Glutamatergic neuron (in vitro differentiated cells): ENCODE measurements at regions not wholly inside any gene's neighbourhood (a gene's known extent, or its start where the extent isn't known, plus 50 kb on each side); places are given as distances from the start of the nearest gene placed in this dataset.

Source experiments
- DNase-seq: peaks from one replicate; pipeline ENCODE4 v3.0.0; 2022
- H3K27ac Mint-ChIP-seq: one replicate; pipeline ENCODE4 v1.8.0; 2020; ENCODE audit warnings: mild to moderate bottlenecking, mixed read lengths, inconsistent platforms; ENCODE audit not compliant: unreplicated experiment
- H3K27me3 Mint-ChIP-seq: one replicate; pipeline ENCODE4 v1.8.0; 2020; ENCODE audit warnings: mild to moderate bottlenecking, moderate library complexity, mixed read lengths, inconsistent platforms; ENCODE audit not compliant: unreplicated experiment
- H3K36me3 Mint-ChIP-seq: one replicate; pipeline ENCODE4 v1.8.0; 2020; ENCODE audit warnings: mild to moderate bottlenecking, mixed read lengths, inconsistent platforms; ENCODE audit not compliant: unreplicated experiment
- H3K4me1 Mint-ChIP-seq: one replicate; pipeline ENCODE4 v1.8.0; 2020; ENCODE audit warnings: mild to moderate bottlenecking, low read depth, mixed read lengths, inconsistent platforms; ENCODE audit not compliant: unreplicated experiment
- H3K4me3 Mint-ChIP-seq: one replicate; pipeline ENCODE4 v1.8.0; 2020; ENCODE audit warnings: mild to moderate bottlenecking, mixed read lengths, inconsistent platforms; ENCODE audit not compliant: unreplicated experiment
- H3K9me3 Mint-ChIP-seq: one replicate; pipeline ENCODE4 v1.8.0; 2020; ENCODE audit warnings: mild to moderate bottlenecking, moderate library complexity, mixed read lengths, inconsistent platforms; ENCODE audit not compliant: unreplicated experiment
- TF ChIP-seq, protein P1 (sequence below): fragments of 200-600 bp; sonication (generic); IDR thresholded peaks from one replicate; pipeline ENCODE4 v1.5.0; 2021; ENCODE audit not compliant: partially characterized antibody, unreplicated experiment

- Mint-ChIP-seq H3K36me3 (peaks cover 12% of the 10 kb centered on the region), H3K4me1 (no peaks in the 10 kb centered on the region), H3K27me3 (no peaks in the 10 kb centered on the region), H3K9me3 (peaks cover 2% of the 10 kb centered on the region), H3K27ac (no peak overlapping the region), H3K4me3 (no peak overlapping the region)
- TF ChIP-seq, protein P1, sequence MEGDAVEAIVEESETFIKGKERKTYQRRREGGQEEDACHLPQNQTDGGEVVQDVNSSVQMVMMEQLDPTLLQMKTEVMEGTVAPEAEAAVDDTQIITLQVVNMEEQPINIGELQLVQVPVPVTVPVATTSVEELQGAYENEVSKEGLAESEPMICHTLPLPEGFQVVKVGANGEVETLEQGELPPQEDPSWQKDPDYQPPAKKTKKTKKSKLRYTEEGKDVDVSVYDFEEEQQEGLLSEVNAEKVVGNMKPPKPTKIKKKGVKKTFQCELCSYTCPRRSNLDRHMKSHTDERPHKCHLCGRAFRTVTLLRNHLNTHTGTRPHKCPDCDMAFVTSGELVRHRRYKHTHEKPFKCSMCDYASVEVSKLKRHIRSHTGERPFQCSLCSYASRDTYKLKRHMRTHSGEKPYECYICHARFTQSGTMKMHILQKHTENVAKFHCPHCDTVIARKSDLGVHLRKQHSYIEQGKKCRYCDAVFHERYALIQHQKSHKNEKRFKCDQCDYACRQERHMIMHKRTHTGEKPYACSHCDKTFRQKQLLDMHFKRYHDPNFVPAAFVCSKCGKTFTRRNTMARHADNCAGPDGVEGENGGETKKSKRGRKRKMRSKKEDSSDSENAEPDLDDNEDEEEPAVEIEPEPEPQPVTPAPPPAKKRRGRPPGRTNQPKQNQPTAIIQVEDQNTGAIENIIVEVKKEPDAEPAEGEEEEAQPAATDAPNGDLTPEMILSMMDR, result no peak
- DNase-seq, result no peak
These were observed 738.1 kb downstream of the ADGRL2 start for GRCh38 chr1:82538876-82539275.

- H3K4me3 Mint-ChIP-seq, result no peak overlapping the region
- H3K4me1 Mint-ChIP-seq, result no peaks in the 10 kb centered on the region
- H3K27ac Mint-ChIP-seq, result no peak overlapping the region
- no peaks in the 10 kb centered on the region for H3K27me3 Mint-ChIP-seq
- peaks cover 2% of the 10 kb centered on the region for H3K9me3 Mint-ChIP-seq
- TF ChIP-seq, protein P1, result no peak
- H3K36me3 Mint-ChIP-seq, result peaks cover 10% of the 10 kb centered on the region
- DNase-seq, result no peak
These were observed 734.3 kb downstream of the ADGRL2 start for GRCh38 chr1:82534996-82535395.

DNA sequence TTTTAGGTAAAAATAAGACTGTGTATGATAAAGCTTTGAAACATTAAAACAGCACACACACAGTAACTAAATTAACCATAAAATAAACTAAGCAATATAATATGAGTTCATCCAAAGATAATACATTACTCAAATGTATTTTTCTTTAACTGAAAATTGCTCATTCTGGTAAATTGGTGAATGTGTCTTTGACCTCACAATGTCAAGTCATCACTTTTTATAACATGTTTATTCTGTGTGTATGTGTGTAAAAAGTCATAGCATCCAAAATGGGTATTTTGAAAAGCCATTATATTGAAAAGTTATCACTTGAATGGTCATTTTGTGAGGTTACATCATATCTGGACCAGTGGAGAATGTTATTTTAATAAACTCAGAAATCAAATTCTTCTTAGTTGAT is 724.6 kb downstream of the ADGRL2 start:
- H3K36me3 Mint-ChIP-seq, result no peaks in the 10 kb centered on the region
- TF ChIP-seq, protein P1, result no peak
- no peak overlapping the region for H3K4me3 Mint-ChIP-seq
- H3K27ac Mint-ChIP-seq, result no peak overlapping the region
- H3K4me1 Mint-ChIP-seq, result no peaks in the 10 kb centered on the region
- DNase-seq, result no peak
- H3K9me3 Mint-ChIP-seq, result no peaks in the 10 kb centered on the region
- no peaks in the 10 kb centered on the region for H3K27me3 Mint-ChIP-seq

- Mint-ChIP-seq H3K4me1 (no peaks in the 10 kb centered on the region), H3K27me3 (no peaks in the 10 kb centered on the region), H3K4me3 (no peak overlapping the region), H3K36me3 (no peaks in the 10 kb centered on the region), H3K27ac (no peak overlapping the region), H3K9me3 (no peaks in the 10 kb centered on the region)
- no peak for DNase-seq
- TF ChIP-seq, protein P1, result no peak
These were observed 719.9 kb downstream of the ADGRL2 start for GRCh38 chr1:82520611-82521010.

- Mint-ChIP-seq H3K4me3 (no peak overlapping the region), H3K27ac (no peak overlapping the region), H3K9me3 (no peaks in the 10 kb centered on the region), H3K4me1 (no peaks in the 10 kb centered on the region), H3K27me3 (no peaks in the 10 kb centered on the region), H3K36me3 (no peaks in the 10 kb centered on the region)
- DNase-seq, result peak; percentile 17
- TF ChIP-seq, protein P1, result no peak
These were observed 716.9 kb downstream of the ADGRL2 start for GRCh38 chr1:82517586-82517985.
